ENCODE measurements at regions not wholly inside any gene's neighbourhood (a gene's known extent, or its start where the extent isn't known, plus 50 kb on each side); places are given as distances from the start of the nearest gene placed in this dataset.
"Not testable (repeated sequence)": the region's sequence is repeated elsewhere in the genome, so short reads cannot be mapped to it uniquely, and the experiment has no call there.

DNA sequence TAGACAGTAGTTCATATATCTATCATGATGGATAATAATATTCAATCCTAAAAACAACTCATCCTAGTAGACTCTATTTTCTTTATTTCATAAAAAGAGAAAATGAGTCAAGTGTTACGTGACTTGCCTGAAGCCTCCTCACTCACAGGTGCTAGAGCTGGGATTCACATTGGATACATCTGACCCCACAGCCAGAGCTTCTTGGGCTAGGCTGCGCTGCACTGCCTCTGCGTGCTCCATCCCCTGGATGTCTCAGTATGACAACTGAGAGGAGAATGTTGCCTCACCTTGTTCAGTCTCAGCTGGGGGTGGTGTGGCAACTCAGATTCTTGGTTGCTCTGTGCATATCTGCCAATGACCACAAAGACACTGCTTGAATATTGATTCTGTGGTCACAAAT, 286.6 kb downstream of the LIG4 start:
- DNase-seq (ENCODE audit: low read depth in 1 of 2, low spot score in 1 of 2) = no peak

- no peak for DNase-seq (ENCODE audit: low read depth in 1 of 2, low spot score in 1 of 2)
Observed at GRCh38 chr13:107927557-107927956, 287.8 kb downstream of the LIG4 start.

DNA sequence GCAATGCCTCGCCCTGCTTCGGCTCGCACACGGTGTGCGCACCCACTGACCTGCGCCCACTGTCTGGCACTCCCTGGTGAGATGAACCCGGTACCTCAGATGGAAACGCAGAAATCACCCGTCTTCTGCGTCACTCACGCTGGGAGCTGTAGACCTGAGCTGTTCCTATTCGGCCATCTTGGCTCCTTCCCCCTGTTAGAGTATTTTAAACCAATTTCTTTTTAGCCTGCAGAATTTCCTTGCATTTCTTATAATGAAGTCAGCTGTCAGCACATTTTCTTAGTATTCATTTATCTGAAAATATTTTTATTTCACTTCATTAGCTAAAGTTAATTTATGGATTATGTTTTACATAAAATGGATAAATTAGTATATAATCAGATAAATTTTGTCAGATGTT, 288.8 kb downstream of the LIG4 start:
- not testable (repeated sequence) for DNase-seq (ENCODE audit: low read depth in 1 of 2, low spot score in 1 of 2)

GRCh38 chr13:107916902-107917301, 298.4 kb downstream of the LIG4 start:
- DNase-seq (ENCODE audit: low read depth in 1 of 2, low spot score in 1 of 2) = not testable (repeated sequence)

- DNase-seq (ENCODE audit: low read depth in 1 of 2, low spot score in 1 of 2) = no peak
Observed at GRCh38 chr13:107912745-107913144, 302.6 kb downstream of the LIG4 start.

GRCh38 chr13:107907065-107907805, 308.1 kb downstream of the LIG4 start:
- no peak for DNase-seq (ENCODE audit: low read depth in 1 of 2, low spot score in 1 of 2)

DNA sequence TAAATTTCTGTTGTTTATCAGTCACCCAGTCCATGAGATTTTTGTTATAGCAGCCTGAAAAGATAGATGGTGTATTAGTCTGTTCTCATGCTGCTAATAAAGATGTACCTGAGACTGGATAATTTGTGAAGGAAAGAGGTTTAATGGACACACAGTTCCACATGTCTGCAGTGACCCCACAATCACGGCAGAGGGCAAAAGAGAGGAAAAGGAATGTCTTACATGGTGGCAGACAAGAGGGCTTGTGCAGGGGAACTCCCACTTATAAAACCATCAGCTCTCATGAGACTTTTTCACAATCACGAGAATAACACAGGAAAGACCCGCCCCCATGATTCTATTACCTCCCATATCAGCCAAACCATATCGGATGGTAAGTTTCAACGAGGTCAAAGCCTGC, 309.2 kb downstream of the LIG4 start:
- no peak for DNase-seq (ENCODE audit: low read depth in 1 of 2, low spot score in 1 of 2)

DNA sequence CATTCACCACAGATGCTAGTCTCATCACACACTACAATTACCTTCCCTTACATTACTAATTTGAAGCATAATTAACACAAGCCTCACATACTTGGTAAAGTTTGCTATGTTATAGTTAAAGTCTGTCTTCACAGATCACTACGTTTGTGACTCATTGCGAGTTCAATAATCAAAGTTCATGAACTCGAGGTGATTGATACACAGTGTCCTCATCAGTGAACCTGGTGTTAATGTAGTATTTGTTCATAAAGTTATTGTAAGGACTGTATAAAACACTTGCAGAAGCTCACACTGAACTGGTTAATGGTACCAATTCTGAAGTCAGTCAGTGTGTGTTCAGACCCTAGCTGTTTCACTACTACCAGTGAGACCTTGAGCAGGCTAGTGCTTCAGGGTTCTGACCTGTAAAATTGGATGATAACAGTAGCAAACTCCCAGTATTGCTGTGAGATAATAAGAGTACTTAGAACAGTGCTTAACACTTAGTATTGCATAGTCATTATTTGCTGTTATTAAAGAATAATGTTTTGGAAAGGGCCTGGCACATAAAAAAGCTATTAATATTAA, 313.3 kb downstream of the LIG4 start:
- no peak for DNase-seq (ENCODE audit: low read depth in 1 of 2, low spot score in 1 of 2)

GRCh38 chr13:107901230-107901629, 314.1 kb downstream of the LIG4 start:
- no peak for DNase-seq (ENCODE audit: low read depth in 1 of 2, low spot score in 1 of 2)

GRCh38 chr13:107900775-107901174, 314.6 kb downstream of the LIG4 start:
- no peak for DNase-seq (ENCODE audit: low read depth in 1 of 2, low spot score in 1 of 2)

DNA sequence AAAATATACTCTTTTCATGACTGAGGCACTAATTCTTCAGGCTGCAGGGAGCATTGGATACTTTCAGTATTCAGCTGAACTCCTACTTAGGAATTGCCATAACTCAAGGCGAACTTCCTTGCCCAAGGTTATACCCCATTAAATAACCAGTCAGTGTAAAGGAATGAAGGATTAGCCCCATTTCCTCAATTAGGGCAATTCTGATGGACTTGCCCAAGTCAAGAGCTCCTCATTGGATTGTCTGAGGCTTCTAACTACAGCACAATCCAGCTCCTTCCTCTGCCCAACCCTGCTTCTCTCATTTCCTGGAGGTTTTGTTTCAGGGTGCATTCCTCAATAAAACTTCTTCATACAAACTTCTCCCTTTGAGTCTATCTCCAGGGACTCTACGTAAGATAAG, 329.2 kb downstream of the LIG4 start:
- no peak for DNase-seq (ENCODE audit: low read depth in 1 of 2, low spot score in 1 of 2)

- DNase-seq (ENCODE audit: low read depth in 1 of 2, low spot score in 1 of 2) = no peak
Observed at GRCh38 chr13:107884564-107884963, 330.8 kb downstream of the LIG4 start.

GRCh38 chr13:107883561-107884175, 331.7 kb downstream of the LIG4 start:
- no peak for DNase-seq (ENCODE audit: low read depth in 1 of 2, low spot score in 1 of 2)

GRCh38 chr13:107882708-107883560, 332.4 kb downstream of the LIG4 start:
- DNase-seq (ENCODE audit: low read depth in 1 of 2, low spot score in 1 of 2) = no peak

DNA sequence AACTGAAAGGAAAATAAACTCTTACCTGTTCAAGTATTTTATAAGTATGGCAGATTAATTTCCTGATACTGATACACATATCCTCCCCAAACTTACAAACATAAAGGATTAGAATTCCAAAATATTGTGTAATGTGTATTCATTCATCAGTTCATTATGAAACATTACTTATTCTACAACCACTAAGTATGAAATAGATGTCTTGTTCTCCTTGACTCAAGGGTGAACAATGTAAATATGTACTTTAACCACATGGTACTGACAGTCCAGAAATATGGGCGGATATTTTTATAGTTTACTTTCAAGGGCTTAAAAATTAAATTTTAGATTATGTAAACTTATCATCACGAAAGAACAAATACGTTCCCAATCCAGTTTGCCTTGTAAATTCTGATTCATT, 334.0 kb downstream of the LIG4 start:
- no peak for DNase-seq (ENCODE audit: low read depth in 1 of 2, low spot score in 1 of 2)

DNA sequence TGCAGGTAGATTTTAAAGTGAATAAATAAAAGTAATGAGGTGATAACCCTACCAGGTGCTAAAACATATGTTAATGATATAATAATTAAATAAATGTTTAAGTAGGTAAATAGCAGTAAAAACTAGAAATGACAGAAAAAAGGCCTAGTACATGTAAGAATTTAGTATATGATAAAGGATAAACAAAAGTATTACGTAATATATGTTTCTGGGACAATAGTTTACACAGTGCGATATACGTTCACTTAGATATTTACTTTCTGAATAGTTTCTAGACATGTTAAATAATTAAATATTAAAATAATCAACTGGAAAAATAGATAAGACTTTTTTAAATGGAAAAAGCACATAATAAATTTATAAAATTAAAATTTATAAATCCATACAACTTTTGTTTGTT, 340.9 kb downstream of the LIG4 start:
- no peak for DNase-seq (ENCODE audit: low read depth in 1 of 2, low spot score in 1 of 2)

GRCh38 chr13:107873926-107874325, 341.4 kb downstream of the LIG4 start:
- no peak for DNase-seq (ENCODE audit: low read depth in 1 of 2, low spot score in 1 of 2)

- DNase-seq (ENCODE audit: low read depth in 1 of 2, low spot score in 1 of 2) = no peak
Observed at GRCh38 chr13:107870400-107870799, 344.9 kb downstream of the LIG4 start.

- DNase-seq (ENCODE audit: low read depth in 1 of 2, low spot score in 1 of 2) = no peak
Observed at GRCh38 chr13:107867701-107868661, 347.4 kb downstream of the LIG4 start.

DNA sequence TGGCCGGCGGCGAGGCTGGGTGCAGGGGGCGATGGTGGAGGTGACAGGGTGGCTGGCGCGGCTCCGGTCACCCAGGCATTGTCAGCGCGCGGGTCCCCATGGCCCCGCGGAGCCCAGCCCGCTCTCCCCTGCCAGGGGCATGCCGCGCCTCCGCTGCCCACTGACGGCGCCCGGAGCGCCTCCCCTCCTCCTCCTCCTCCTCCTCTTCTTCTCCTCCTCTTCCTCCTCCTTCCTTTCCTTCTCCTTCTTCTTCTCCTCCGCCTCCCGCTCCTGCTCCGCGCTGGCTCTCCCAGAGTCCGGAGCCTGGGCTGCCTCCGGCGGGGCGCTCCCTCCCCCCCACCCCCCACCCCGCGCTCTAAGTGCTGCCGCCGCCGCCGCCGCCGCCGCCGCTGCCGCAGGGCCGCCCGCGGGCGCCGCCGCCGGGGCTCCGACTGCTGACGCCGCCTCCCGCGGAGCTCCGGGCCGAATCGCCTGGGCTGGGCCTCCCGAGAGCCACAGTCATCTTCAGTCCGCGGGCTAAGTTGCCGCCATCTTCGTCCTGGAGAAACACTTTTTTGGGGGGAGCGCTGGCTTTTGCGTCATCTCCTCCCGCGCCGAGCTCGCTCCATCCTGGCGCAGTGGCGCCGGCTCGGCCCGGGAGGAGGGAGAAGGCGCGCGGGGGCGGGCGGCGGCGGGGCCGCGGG, 348.3 kb downstream of the LIG4 start:
- no peak for DNase-seq (ENCODE audit: low read depth in 1 of 2, low spot score in 1 of 2)
